ENCODE measurements at regions not wholly inside any gene's neighbourhood (a gene's known extent, or its start where the extent isn't known, plus 50 kb on each side); places are given as distances from the start of the nearest gene placed in this dataset.
"Not testable (repeated sequence)": the region's sequence is repeated elsewhere in the genome, so short reads cannot be mapped to it uniquely, and the experiment has no call there.

DNA sequence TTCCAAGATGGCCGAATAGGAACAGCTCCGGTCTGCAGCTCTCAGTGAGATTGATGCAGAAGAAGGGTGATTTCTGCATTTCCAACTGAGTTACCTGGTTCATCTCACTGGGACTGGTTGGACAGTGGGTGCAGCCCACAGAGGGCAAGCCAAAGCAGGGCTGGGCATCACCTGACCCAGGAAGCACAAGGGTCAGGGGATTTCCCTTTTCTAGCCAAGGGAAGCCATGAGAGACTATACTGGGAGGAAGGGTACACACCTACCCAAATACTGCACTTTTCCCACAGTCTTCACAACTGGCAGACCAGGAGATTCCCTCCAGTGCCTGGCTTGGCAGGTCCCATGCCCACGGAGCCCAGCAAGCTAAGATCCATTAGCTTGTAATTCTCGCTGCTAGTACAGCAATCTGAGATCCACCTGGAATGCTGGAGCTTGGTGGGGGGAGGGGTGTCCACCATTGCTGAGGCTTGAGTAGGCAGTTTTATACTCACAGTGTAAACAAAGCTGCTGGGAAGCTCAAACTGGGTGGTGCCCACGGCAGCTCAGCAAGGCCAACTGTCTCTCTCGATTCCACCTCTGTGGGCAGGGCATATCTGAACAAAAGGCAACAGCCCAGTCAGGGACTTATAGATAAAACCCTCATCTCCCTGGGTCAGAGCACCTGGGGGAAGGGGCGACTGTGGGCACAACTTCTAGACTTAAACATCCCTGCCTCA, 365.8 kb downstream of the SPRY2 start:
- peak; percentile 92 for ATAC-seq
- intact Hi-C loops (cut with DNase I, micrococcal nuclease) = not testable (repeated sequence)
- DNase-seq = peak; percentile 70 to 82

DNA sequence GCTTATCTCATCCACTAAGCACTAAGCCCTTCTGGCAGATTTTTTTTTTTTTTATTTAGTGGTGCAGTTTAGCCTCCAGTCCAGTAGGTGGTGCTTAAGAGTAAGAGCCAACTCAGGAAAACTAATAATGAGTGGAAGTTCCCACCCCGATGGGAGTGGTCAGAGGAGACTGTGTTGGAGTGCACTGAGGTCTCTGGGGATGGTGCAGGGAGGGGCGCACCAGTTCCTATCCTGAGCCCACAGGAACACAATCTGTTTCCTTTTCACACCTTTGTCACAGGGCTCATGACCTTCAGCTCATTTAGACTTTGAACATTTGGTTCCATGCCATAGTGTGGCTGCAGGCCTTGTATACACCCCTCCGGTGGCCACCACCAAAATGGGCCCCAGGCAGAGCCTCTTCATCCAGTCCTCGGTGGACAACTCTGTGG, 367.4 kb downstream of the SPRY2 start:
- DNase-seq (no peak), ATAC-seq (peak; percentile 27)
- intact Hi-C loops (cut with DNase I, micrococcal nuclease) = no loop called here

DNA sequence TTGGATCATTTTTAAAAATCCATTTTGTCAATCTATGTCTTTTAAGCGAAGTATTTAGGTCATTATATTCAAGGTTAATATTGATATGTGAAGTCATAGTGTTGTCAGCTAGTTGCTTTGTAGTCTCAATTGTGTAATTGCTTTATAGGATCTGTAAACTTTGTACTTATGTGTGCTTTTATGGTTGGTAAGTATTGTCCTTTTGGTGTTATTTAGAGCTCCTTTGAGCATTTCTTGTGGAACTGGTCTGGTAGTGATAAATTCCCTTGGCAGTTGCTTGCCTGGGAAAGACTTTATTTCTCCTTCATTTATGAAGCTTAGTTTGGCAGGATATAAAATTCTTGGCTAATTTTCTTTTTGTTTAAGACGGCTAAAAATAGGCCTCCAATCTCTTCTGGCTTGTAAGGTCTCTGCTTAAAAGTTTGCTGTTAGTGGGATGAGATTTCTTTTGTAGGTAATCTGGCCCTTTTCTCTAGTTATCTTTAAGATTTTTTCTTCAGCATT, 368.8 kb downstream of the SPRY2 start:
- ATAC-seq (peak; percentile 52), DNase-seq (no peak)
- intact Hi-C loops (cut with DNase I, micrococcal nuclease) = no loop called here

DNA sequence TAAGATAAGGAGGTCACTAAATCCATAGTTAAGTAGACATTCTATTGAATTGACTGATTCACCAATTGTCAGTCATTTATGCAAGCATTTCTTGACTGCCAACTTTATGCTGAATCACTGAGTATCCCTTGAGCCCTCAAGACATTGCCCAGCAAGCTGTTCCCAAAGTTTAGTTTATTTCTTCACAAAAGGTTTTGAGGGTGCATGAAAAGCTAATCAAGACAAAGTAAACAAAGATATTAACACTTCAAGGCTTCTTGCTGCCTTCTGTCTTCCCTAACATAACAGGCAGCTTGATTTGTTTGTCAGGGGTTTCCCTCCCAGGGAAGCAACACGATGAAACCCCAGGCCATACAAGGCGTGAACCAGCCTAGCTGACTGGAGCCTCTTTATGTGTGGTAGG, 374.4 kb downstream of the SPRY2 start:
- no peak for DNase-seq
- no peak for ATAC-seq
- intact Hi-C loops (cut with DNase I, micrococcal nuclease) = no loop called here

DNA sequence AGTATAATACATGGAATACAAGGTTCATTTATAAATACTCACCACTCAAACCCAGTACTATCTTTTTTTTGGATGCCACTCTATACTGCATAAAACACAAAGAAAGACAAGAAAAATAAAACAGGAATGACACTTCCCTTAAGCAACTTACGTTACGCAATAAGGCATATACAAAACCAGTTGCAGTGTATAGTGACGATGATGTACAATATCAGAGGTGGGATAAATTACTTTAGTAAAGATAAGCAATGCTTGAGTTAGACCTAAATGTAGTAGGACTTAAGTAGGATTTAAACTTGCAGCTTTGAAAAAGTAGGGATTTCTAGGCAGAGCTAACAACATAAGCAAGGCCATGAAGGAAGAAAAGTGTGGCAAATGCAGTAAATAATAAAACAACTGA, 374.9 kb downstream of the SPRY2 start:
- intact Hi-C loops (cut with DNase I, micrococcal nuclease) = no loop called here
- DNase-seq = no peak
- no peak for ATAC-seq

DNA sequence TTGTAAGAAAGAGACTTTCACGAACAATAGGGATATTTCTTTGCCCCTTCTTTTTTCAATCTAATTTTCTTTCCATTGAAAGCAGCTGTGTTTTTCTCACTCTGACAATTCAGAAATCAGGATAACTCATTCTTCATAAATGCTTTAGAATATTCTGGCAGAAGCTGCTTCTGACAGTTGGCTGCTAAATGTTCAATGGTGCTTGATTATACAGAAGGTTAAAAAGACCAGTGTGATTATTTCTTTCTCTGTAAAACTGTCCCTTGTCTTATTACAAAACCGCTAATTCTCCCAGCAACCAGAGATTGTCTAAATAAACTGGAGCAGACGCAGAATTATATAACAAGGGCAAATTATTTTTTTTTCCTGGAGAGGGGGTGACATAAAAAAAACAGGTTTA, 394.4 kb downstream of the SPRY2 start:
- no peak for ATAC-seq
- intact Hi-C loops (cut with DNase I, micrococcal nuclease) = no loop called here

DNA sequence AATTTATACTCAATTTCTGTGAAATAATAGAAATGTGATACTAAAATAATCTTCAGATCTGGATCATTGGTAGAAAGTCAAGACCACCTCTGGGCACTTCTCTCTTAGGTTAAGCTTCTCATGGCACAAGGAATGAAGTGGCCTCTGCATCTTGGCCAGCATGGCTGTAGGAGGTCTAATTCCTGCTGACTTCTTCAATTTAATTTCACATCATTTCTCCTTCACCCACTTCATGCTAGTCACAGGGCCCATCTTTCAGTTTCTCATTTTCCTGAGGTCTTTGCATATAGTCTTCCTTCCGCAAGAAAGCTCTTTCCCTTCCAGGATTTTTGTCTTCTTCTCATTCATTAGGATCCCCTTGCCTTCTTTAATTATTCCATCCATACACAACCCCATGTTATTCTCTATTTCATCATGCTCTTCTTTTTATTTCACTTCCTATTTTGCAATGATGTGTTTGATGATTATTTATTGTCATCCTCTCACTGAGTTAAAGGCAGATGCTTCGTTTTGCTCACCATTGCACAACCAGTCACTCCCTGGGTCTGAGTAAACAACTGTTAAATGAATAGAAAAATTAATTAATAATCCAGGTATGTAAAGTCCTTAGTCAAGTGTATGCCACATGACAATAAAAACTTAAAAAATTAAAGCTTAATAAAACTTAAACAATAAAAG, 397.4 kb downstream of the SPRY2 start:
- ATAC-seq = no peak
- intact Hi-C loops (cut with DNase I, micrococcal nuclease) = no loop called here
- DNase-seq = no peak

More for the DNA sequence above, 394.4 kb downstream of the SPRY2 start:
- no peak for DNase-seq

DNA sequence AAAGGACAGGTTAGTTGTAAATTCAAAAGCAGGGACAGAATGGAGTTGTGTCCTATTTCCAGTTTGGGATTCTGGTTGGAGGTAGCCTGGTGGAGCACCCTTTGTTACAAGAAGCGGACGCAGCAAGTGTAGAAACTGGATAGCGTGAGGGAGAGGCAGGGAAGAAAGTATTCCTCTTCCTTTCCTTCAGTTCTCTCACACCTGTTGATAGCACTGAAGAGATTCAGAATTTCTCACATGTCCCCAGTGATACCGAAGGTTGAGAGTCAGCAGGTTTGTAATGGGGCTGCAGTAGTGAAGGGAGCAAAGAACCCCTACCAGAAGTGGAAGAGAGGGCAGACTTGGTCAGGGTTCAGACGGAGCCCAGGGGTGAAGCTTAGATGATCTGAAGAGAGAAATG, 399.2 kb downstream of the SPRY2 start:
- no peak for DNase-seq

DNA sequence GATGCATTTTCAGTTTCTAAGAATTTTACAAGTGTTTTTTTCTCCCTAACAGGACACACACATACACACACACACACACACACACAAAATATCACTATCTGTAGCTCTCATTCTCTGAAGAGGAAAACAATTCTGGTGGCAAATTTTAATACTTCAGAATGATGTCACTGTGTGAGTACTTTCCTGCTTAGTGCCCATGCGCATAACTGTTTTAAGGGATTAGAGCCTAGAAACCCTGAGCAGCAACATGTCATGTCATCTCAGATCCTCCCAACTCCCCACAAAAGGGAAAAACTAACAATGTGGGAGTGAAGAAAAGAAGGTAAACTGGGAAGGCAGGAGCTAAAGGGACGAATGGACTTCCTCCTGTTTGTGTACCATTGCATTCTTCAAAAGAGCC, 401.2 kb downstream of the SPRY2 start:
- no peak for ATAC-seq
- intact Hi-C loops (cut with DNase I, micrococcal nuclease) = no loop called here
- no peak for DNase-seq

More for the DNA sequence above, 399.2 kb downstream of the SPRY2 start:
- ATAC-seq = no peak
- intact Hi-C loops (cut with DNase I, micrococcal nuclease) = no loop called here

DNA sequence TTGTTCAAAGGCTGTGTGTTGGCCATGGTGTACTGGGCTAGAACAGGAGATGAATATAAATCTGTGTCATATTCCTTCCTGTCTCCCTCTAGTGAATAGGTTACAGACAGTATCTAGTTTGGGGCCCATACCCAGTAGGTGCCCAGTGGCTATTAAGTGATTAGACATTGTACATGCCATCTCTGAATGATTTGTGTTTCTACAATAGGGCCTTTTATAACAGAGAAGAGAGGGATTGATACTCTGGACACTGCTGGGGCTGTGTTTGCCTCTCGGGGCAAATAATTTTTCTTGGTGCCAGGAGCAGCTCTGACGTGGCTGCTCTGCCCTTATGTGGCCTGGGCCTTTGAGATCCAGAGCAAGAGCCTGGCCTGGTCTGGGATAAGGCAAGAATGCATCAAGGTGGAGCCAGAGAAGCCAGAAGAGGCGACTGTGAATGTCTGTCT, 403.1 kb downstream of the SPRY2 start:
- ATAC-seq = no peak
- intact Hi-C loops (cut with DNase I, micrococcal nuclease) = no loop called here
- DNase-seq = no peak

DNA sequence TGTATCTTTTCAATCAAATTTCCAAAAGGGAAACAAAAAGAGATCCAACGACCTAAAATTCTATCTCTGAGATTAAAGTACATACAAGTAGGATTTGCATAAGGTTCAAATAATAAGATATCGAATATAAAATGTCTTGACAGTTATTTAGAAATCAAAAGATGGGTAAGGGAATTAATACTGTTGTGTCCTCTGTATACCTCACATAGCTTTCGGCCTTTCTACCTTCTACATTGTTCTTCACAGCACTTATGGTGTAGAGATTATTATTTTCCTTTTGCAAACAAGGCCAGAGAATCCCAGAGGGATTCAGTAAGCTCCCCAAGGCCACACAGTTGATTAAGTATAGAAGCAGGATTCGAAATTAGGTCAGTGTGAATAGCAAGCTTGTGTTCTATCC, 403.6 kb downstream of the SPRY2 start:
- intact Hi-C loops (cut with DNase I, micrococcal nuclease) = no loop called here
- no peak for DNase-seq
- ATAC-seq = no peak

DNA sequence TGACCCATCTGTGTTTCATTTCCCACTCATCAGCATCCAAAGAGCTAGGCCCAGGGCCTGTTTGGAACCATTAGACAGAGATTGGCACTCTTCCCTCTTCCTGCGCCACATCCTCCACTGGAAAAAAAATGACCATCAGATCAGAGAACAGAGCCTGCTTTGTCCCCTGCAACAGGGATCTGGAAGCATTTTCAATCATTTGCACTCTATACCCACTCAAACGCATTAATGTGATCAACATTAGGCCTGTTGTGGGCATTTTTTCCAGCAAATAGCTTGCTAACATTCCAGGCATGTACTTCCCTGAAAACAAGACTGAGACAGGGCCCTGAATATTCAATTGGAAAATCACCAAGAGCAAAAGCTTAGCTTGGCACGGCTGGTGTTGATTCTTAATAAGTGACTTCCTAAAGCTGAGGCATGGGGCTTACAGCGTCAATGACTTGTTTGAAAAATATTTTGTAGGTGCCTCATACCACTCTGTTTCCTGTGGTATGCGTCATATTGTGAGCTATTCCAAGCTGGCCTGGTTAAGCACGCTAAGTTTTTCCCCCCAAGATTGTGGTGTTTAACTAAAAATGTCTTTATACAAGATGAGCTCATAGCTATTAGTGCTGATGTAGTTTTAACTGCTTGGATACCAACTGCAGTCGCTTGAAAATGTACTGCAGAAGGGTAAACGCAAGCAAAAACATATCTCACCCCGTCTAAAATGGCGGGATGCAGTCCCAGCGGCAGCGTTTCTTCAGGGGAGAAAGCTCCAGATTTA, 404.4 kb downstream of the SPRY2 start:
- ATAC-seq (no peak), DNase-seq (no peak)
- intact Hi-C loops (cut with DNase I, micrococcal nuclease) = no loop called here

DNA sequence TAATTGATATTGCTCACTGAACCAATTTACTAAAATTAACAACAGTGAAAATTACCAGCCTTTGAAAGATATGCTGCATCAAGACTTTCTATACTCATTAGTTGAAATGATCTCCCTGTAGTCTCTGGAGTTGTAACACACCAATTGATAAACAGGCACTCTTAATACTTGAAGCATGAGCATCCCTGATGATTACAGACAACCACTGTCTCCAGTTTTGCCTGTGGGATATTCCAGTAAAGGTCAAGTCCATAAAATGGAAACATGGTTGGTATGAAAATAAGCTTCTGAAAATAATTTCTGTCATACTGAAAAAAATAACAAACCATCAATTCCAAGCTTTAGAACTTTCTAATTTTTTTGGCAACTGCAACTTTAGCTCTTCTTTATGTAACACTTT, 405.8 kb downstream of the SPRY2 start:
- ATAC-seq = no peak
- intact Hi-C loops (cut with DNase I, micrococcal nuclease) = no loop called here
- no peak for DNase-seq

DNA sequence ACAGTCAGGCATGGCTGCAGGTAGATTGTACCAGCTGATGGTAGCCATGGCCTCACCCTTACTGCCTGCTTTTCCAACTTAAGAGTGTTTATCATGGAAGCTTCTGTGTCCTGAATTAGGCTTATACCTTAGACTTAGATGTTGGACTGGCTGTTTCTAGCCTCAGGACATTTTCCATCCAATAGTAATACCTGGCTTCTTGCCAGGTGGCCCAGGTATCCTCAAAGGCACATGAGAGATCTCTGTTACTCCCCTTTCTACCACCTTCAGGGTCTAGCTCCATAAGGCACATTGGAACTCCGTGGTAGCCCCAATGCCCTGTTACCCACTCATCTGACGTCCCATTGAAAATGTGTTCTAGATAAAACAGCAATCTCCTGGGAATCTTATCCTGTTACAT, 407.5 kb downstream of the SPRY2 start:
- no peak for ATAC-seq
- intact Hi-C loops (cut with DNase I, micrococcal nuclease) = no loop called here
- no peak for DNase-seq

DNA sequence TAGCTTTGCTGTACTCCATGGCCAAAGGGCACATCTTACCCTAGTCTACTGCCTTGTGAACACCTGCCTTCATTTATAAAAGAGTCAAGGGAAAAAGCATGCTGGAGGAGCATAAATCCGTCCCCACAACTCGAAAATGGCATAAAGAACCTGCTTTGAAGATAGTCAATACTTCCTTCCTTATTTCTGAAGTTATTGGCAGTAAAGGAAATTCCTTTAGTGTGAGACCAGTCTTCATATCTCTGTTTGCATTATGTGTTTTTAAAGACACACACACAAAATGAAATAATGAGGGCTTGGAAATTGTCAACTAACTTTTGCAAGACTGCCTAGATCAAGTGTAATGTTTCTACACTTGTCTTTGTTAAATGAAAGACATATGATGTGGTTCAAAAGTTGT, 408.4 kb downstream of the SPRY2 start:
- DNase-seq (no peak), ATAC-seq (peak; percentile 19)
- intact Hi-C loops (cut with DNase I, micrococcal nuclease) = no loop called here

DNA sequence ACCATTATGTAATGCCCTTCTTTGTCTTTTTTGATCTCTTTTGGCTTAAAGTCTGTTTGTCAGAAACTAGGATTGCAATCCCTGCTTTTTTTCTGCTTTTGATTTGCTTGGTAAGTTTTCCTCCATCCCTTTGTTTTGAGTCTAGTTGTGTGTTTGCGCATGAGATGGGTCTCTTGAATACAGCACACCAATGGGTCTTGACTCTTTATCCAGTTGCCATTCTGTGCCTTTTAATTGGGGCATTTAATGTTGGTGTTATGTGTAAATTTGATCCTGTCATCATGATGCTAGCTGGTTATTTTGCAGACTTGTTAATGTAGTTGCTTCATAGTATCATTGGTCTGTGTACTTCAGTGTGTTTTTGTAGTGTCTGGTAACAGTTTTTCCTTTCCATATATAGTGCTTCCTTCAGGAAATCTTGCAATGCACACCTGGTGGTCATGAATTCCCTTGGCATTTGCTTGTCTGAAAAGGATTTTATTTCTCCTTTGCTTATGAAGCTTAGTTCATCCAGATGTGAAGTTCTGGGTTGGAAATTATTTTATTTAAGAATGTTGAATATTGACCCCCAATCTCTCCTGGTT, 416.9 kb downstream of the SPRY2 start:
- ATAC-seq; DNase-seq; intact Hi-C loops (cut with DNase I, micrococcal nuclease): not testable (repeated sequence)

DNA sequence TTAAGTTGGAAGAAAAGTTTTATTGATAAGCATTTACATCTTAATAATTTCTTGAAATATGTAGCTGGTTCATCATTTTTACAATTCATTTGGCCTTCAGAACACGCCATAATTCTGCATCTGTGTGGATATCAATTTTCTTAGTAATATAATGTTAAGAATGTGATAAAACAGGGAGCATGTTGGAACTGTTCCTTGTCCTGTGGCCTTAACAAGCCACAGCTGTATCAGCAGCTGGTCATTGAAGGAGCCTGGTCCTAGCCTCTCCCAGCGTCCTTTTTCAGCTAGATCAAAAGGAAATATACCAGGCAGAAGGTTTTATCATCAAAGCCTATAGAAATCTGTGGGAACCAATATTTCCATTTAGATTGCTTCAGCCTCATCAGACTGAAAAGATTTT, 421.8 kb downstream of the SPRY2 start:
- intact Hi-C loops (cut with DNase I, micrococcal nuclease) = no loop called here
- ATAC-seq = no peak
- DNase-seq = no peak

DNA sequence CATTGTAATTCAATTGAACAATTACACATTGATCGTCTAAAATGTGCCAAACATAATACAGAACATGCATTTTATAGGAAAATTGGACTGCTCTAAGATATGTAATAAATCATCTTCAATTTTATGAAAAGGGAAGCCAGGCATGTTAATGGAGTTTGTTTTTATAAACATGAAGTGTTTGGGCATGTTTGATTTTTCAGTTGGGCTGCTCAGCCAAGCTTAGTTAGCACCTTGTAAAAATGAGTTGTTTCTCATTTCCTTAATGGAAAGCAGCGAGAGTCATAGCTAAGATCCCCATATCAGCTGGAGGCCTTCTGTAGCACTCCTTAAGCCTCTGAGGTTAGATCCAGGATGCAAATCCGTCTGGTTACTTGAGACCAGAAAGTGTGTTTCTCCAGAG, 422.3 kb downstream of the SPRY2 start:
- ATAC-seq (no peak), DNase-seq (no peak)
- intact Hi-C loops (cut with DNase I, micrococcal nuclease) = no loop called here

DNA sequence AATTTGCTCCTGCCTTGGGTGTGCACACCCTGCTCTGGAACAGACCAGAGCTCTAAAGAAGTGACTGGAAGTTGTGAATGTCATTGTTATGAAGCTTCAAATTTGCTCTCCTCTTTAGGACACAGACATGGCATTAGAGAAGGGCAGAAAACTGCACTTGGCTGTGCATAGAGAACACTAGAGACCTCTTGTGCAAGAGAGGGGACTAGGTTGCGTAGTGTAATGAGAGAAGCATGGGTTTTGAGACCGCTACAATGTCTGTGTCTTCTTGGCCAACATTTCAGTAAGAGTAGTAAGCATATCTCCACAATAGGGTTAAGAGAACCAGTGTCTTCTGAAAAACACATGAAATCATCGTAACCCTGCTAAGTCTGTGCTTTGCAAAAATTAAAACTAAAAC, 423.3 kb downstream of the SPRY2 start:
- intact Hi-C loops (cut with DNase I, micrococcal nuclease) = no loop called here
- ATAC-seq (no peak), DNase-seq (no peak)
